Cardiac fibroblast (primary cell): ENCODE measurements at regions not wholly inside any gene's neighbourhood (a gene's known extent, or its start where the extent isn't known, plus 50 kb on each side); places are given as distances from the start of the nearest gene placed in this dataset.
A peak's percentile ranks its signal among the peaks of the same experiment; 100 is the strongest.

Experiments used
- DNase-seq, 2 donors: peaks; one replicate each; pipeline versions ENCODE4 v3.0.0 to v3.0.0-alpha.2; 2010; ENCODE audit warnings: low read depth in 2 of 2
- H3K4me3 ChIP-seq, 2 donors: replicated peaks in 1 of 2; 1 replicate in 1 of 2; 2 replicates in 1 of 2; pipeline ENCODE4 v1.5.1; 2011; ENCODE audit warnings: low read depth in 2 of 2, low read length in 2 of 2, mild to moderate bottlenecking in 2 of 2, moderate library complexity in 1 of 2
- CTCF ChIP-seq: IDR thresholded peaks from one replicate; pipeline ENCODE4 v1.5.1; 2011; ENCODE audit warnings: low read depth, mild to moderate bottlenecking, low read length, inconsistent platforms

DNA sequence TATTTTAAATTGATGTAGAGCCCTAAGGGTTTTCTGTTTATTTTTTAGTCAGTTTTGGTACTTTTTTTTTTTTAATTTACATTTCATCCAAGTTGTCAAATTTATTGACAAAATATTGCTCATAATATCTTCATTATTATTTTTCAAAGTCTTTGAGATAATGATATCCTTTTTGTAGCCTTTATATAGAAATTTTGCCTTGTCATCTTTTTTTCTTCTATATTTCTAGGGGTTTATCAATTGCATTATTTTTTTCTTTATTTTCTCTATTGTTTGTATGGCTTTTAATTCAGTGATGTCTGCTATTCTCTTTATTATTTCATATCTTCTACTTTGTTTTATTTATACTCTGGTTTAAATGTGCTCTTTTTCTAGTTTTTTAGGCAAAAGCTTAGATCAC, 863.0 kb upstream of the GJE1 start:
- DNase-seq: no peak
- no peak for TF ChIP-seq CTCF
- H3K4me3 ChIP-seq: no peak overlapping the region

DNA sequence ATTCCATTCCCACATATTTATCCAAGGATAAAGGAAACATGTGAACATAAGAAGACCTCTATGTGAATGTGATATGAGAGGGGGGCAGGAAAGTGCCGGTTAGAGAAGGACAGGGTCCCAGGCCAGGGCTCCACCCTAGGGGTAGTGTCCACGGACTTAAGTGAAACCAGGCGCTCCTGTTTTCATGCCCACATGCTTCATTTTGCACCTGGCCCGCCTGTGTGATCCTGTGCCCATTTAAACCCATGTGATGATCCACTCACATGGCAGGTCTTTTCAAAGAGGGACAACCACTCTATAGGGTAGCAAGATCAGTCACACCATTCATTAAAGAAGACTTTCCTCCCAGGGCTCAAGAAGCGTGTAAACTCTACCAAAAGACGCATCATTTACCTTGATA, 865.3 kb upstream of the GJE1 start:
- H3K4me3 ChIP-seq: no peak overlapping the region
- no peak for DNase-seq
- TF ChIP-seq CTCF: no peak

- no peak for TF ChIP-seq CTCF
- DNase-seq: peak in 1 of 2 donors; percentile 52
- H3K4me3 ChIP-seq: peak overlapping the region in 1 of 2 donors; percentile 26
Observed at GRCh38 chr6:141265756-141266623, 866.7 kb upstream of the GJE1 start.

DNA sequence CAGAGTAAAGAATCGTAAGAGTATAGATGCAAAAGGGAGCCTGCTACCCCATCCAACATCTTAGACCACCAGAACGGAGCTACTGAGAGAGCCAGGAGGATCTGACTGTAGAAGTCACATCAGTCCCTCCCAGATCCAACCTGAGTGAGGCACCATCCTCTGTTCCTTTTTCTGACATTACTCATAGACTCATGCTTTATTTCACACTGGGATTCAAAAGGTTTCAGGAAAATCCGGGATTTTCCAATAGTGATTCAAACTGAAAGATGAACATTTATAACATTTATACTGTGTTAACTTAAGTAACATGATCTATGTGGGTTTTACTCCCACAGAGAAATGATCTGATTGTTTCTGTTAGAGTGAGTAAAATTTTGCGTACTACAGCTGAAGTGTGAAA, 868.6 kb upstream of the GJE1 start:
- no peak overlapping the region for H3K4me3 ChIP-seq
- no peak for DNase-seq
- TF ChIP-seq CTCF: no peak

DNA sequence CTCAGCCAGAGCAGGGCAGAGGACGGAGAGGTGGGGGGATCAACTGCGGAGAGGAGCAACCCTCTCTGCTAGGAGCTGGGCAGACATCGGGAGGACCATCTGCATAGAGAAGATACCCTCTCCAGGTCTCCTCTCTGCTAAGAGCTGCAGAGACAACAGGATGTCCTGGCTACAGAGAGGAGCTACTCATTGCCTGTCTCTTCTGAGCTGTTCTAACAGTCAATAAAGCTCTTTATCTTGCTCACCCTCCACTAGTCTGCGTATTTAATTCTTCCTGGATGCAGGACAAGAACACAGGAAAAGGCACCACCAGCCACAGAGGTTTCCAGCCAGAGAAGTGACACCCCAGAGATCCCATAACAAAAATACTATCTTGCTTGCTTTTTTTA, 871.1 kb upstream of the GJE1 start:
- no peak for TF ChIP-seq CTCF
- no peak for DNase-seq
- no peak overlapping the region for H3K4me3 ChIP-seq

DNA sequence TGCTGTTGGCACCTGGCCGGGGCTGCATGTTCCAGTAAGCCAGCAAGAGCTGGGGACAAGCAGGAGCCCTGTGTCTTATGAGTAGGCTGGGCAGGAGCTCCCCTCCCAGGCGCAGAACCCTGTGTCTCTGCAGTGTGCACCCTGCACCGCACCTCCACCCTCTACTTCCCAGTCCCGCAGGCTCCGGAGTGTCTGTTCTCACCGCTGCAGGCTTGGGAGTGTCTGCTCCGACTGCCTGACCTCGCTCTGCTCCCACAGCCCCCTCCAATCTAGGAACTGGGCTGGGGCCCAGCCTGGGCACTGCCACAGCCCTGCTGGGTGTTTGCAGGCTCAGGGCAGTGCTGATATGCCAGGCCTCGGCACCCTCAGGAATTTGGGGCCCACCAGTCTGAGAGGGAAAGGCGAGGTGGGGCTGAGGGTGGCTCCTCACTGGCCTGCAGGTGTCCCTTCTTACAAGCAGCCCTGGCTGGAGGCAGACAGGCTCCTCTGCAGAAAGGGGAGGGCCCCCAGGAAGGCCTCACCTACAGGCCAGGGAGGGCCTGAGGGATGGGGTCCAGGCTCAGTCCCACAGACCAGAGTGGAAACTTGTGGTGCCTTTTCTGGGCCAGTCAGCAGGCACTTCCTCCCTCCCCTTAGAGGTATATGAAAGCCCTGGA, 871.6 kb upstream of the GJE1 start:
- H3K4me3 ChIP-seq: no peak overlapping the region
- no peak for DNase-seq
- TF ChIP-seq CTCF: no peak
